ENCODE measurements at regions not wholly inside any gene's neighbourhood (a gene's known extent, or its start where the extent isn't known, plus 50 kb on each side); places are given as distances from the start of the nearest gene placed in this dataset.

DNA sequence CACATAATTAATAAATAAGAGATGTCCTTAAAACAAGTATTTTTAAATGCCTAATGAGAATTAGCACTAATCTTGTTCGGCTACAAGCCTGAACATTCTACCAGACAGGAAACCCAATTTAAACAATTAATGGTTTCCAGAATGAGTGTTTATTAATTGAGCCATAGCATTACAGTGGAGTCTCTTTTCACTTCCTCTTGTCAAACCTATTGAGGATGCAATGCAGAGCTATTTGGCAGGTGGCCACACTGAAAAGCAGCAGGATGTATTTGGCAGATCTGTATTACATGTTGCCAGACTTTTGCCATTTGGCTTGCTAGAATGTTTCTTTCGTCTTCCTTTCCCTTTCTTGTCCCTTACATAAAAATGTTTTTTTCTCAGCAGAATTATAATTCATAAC is 475.2 kb upstream of the MARCKS start:
- TF ChIP-seq POLR2AphosphoS5 (IDR thresholded peaks at IDR 0.05; ENCODE audit: borderline replicate concordance, low read depth, low read length) (peak; percentile 40; the same call in 1 of the 2 replicates), EZH2 (IDR thresholded peaks at IDR 0.05) (no peak)

Measured in SK-N-MC (cell line).